K562 (cell line): ENCODE measurements at regions not wholly inside any gene's neighbourhood (a gene's known extent, or its start where the extent isn't known, plus 50 kb on each side); places are given as distances from the start of the nearest gene placed in this dataset.

Experiments used
- ATAC-seq: fragments of 200-7000 bp; cut with Tn5 transposase; 3 replicates; pipeline ENCODE4 v1.9.1; 2020; ENCODE audit warnings: moderate library complexity
- BruUV-seq: library from RNA; stranded (reverse); fragments of 400-500 nt; replicated peaks from 2 replicates; lab custom pipeline; 2021; lab: Mats Ljungman, UMichigan
- CTCF ChIA-PET: fragments of 300-600 bp; formaldehyde crosslinking; extraction: SDS; loops from one replicate; lab custom pipeline; 2021; ENCODE audit warnings: low intra/inter-chr PET ratio; lab: Yijun Ruan, JAX
- POLR2A ChIA-PET: fragments of 300-600, 350-650 bp; sonication (Branson Sonifier 250); formaldehyde crosslinking; extraction: SDS; loops from one replicate; lab custom pipeline; 2021; ENCODE audit warnings: antibody characterized with exemption, inconsistent platforms; lab: Yijun Ruan, JAX
- DNase-seq, 4 experiments: peaks; one replicate each; pipeline versions ENCODE4 v3.0.0 to v3.0.0-alpha.2; 2011 to 2018; ENCODE audit warnings: low spot score in 3 of 4, mixed read lengths in 3 of 4; ENCODE audit errors: extremely low read depth in 1 of 4
- FAIRE-seq: peaks from 2 replicates; lab custom pipeline; 2011; peaks lifted over from hg19 to GRCh38; lab: Jason Lieb, UNC
- H2AFZ ChIP-seq: 2 replicates; pipeline ENCODE4 v1.6.0; 2011; ENCODE audit warnings: low read depth, low read length, control low read depth, inconsistent platforms
- H3K27ac ChIP-seq: fragments of 200-600 bp; 3 replicates; pipeline ENCODE4 v1.8.0; 2011; ENCODE audit warnings: low read depth, mild to moderate bottlenecking, control low read depth, inconsistent platforms, low read length, moderate library complexity, mixed read lengths; ENCODE audit errors: extremely low read depth
- H3K27me3 ChIP-seq, 2 experiments: fragments of 300-600 bp in 1 of 2; 2 replicates in 1 of 2; 3 replicates in 1 of 2; pipeline versions ENCODE4 v1.6.0 to v1.8.0; 2011; ENCODE audit warnings: inconsistent platforms in 2 of 2, low read length in 2 of 2, mild to moderate bottlenecking in 1 of 2, mixed read lengths in 1 of 2, moderate library complexity in 1 of 2; ENCODE audit not compliant: control insufficient read depth in 2 of 2, insufficient read depth in 2 of 2
- H3K36me3 ChIP-seq: fragments of 300-600 bp; 3 replicates; pipeline ENCODE4 v1.8.0; 2011; ENCODE audit warnings: mild to moderate bottlenecking, low read length, inconsistent platforms; ENCODE audit not compliant: control insufficient read depth, insufficient read depth
- H3K4me1 ChIP-seq, 2 experiments: fragments of 200-600 bp in 1 of 2; replicated peaks in 1 of 2; 2 replicates in 1 of 2; 3 replicates in 1 of 2; pipeline versions ENCODE4 v1.5.1 to v1.8.0; 2011; ENCODE audit warnings: inconsistent platforms in 2 of 2, low read length in 2 of 2, mild to moderate bottlenecking in 1 of 2, mixed read lengths in 1 of 2, moderate library complexity in 1 of 2; ENCODE audit not compliant: control insufficient read depth in 2 of 2, insufficient read depth in 2 of 2
- H3K4me2 ChIP-seq: 2 replicates; pipeline ENCODE4 v1.6.1; 2011; ENCODE audit warnings: low read length, control low read depth, inconsistent platforms, mixed read lengths; ENCODE audit not compliant: insufficient read depth
- H3K4me3 ChIP-seq: fragments of 200-600 bp; sonication (generic), shearing (Covaris generic); 2 replicates; pipeline ENCODE4 v1.5.1; 2016; ENCODE audit warnings: control low read depth, inconsistent platforms
- H3K79me2 ChIP-seq: fragments of 200-600 bp; 3 replicates; pipeline ENCODE4 v1.8.0; 2011; ENCODE audit warnings: low read length, inconsistent platforms; ENCODE audit not compliant: control insufficient read depth, insufficient read depth
- H3K9ac ChIP-seq, 2 experiments: 2 replicates each; pipeline versions ENCODE4 v1.6.0 to v1.6.1; 2011; ENCODE audit warnings: low read depth in 2 of 2, low read length in 2 of 2, control low read depth in 1 of 2, inconsistent platforms in 1 of 2, mild to moderate bottlenecking in 1 of 2, mixed read lengths in 1 of 2; ENCODE audit not compliant: insufficient read depth in 1 of 2
- H3K9me1 ChIP-seq: one replicate; pipeline ENCODE4 v1.6.0; 2011; ENCODE audit warnings: inconsistent platforms, mild to moderate bottlenecking, low read length, moderate library complexity; ENCODE audit not compliant: control insufficient read depth, insufficient read depth
- H3K9me3 ChIP-seq: replicated peaks from 2 replicates; pipeline ENCODE4 v1.5.1; 2011; ENCODE audit warnings: low read depth, low read length, inconsistent platforms; ENCODE audit not compliant: control insufficient read depth, insufficient read depth
- H4K20me1 ChIP-seq: replicated peaks from 2 replicates; pipeline ENCODE4 v1.6.1; 2011; ENCODE audit warnings: low read length, inconsistent platforms, mixed read lengths; ENCODE audit not compliant: control insufficient read depth, insufficient read depth
- DNMT1 ChIP-seq: fragments of 450-650 bp; IDR thresholded peaks from 2 replicates; pipeline ENCODE4 v1.6.1; 2016; ENCODE audit warnings: antibody characterized with exemption, mild to moderate bottlenecking
- ELF4 ChIP-seq: fragments of 450-650 bp; formaldehyde crosslinking; IDR thresholded peaks from 2 replicates; pipeline ENCODE4 v1.4.0; 2022; ENCODE audit warnings: missing genetic modification characterization
- HMGN3 ChIP-seq: IDR thresholded peaks from 2 replicates; pipeline ENCODE4 v1.6.1; 2011; ENCODE audit warnings: borderline replicate concordance, low read depth, mild to moderate bottlenecking, mixed read lengths, low read length; ENCODE audit not compliant: insufficient read length; ENCODE audit errors: extremely low read depth
- MIER1 ChIP-seq: fragments of 450-650 bp; IDR thresholded peaks from 2 replicates; pipeline ENCODE4 v1.6.1; 2016; ENCODE audit warnings: antibody characterized with exemption, mild to moderate bottlenecking, low read depth
- TFAP4 ChIP-seq: sonication (generic); formaldehyde crosslinking; IDR thresholded peaks from 2 replicates; pipeline ENCODE4 v1.8.0; 2022; ENCODE audit warnings: missing genetic modification reagents, mild to moderate bottlenecking, moderate library complexity, borderline replicate concordance
- ZBTB26 ChIP-seq: fragments of 450-650 bp; formaldehyde crosslinking; IDR thresholded peaks from 2 replicates; pipeline ENCODE4 v1.4.0; 2022; ENCODE audit warnings: missing genetic modification characterization
- ZBTB8A ChIP-seq: fragments of 450-650 bp; IDR thresholded peaks from 2 replicates; pipeline ENCODE4 v1.6.1; 2018; ENCODE audit warnings: mild to moderate bottlenecking, moderate library complexity; ENCODE audit not compliant: partially characterized antibody
- ZNF551 ChIP-seq: fragments of 250-450 bp; sonication (Bioruptor Pico); IDR thresholded peaks from 2 replicates; pipeline ENCODE4 v1.5.0; 2021; ENCODE audit warnings: mild to moderate bottlenecking, moderate library complexity
- ZNF583 ChIP-seq: fragments of 250-450 bp; sonication (Bioruptor Pico); IDR thresholded peaks from 2 replicates; pipeline ENCODE4 v1.4.0; 2020
- WGBS: fragments of 100-300 bp; shearing (Covaris generic); methylation state at CpG from one replicate; pipeline ENCODE4 v1.1.6; 2016; ENCODE audit warnings: low coverage, mixed read lengths; ENCODE audit not compliant: insufficient coverage; ENCODE audit errors: missing lambda C conversion rate; 5-methylcytosine and 5-hydroxymethylcytosine counted together
- in situ Hi-C: fragments of 300-500 bp; cut with MboI; formaldehyde crosslinking; loops from 4 replicates; pipeline ENCODE4 v1.15.0; 2018; ENCODE audit warnings: inconsistent platforms, mixed read lengths
- intact Hi-C: fragments of 100-400 bp; cut with micrococcal nuclease; formaldehyde crosslinking; loops from 2 replicates; pipeline ENCODE4 v1.14.2; 2022
- TF ChIP-seq, protein P1 (sequence below): sonication (generic); formaldehyde crosslinking; IDR thresholded peaks from 2 replicates; pipeline ENCODE4 v1.8.1; 2023; ENCODE audit warnings: mild to moderate bottlenecking, missing genetic modification reagents

DNA sequence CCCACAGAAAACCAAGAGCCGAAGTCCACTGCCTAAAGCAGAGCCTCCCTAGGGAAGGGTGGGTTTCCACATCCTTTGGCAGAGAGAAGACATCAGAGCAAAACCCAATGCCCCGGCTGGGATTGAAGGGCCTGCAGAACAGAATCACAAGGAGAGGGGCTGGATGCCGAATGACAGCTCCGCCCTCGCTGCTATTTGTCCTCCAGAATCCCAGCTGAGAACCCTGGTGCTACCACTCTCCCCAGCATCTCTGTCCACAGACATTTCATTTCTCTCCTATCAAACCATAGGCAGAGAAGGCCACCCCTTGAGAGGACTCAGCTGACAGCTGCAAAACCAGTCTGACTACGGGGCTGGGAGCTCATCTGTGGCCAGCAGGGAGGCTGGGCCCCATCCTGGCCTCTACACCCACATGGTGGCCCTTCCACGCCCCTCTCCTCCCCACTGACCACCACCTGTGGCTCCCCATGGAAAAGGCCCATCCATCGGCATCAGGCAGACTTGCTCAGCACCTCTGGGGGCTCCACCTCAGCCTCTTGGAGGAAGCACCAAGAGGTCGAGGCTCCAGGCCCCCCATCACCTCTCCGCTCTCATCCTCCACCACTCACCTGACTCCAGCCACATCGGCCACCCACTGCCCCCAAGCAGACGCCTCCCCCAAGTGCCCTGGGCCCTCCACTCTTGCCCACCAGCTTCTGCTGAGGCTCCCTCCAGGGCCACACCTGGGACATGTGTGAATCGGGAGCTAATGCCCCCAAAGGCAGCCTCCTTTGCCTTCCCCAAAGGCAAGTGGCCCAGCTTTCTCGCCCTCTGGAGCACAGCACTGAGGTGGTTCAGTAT, 288.5 kb downstream of the C16orf95 start:
- Histone ChIP-seq H3K4me3 (no peak overlapping the region), H3K4me1 (no peaks in the 10 kb centered on the region), H3K36me3 (no peaks in the 10 kb centered on the region), H3K9me3 (no peaks in the 10 kb centered on the region), H3K27ac (no peak overlapping the region), H3K9ac (no peak overlapping the region), H3K9me1 (no peaks in the 10 kb centered on the region), H2AFZ (no peak overlapping the region), H3K79me2 (no peaks in the 10 kb centered on the region), H4K20me1 (no peaks in the 10 kb centered on the region; the same call in none of the 2 replicates), H3K4me2 (no peak overlapping the region), H3K27me3 (peaks cover 32 to 49% of the 10 kb centered on the region in 2 experiments; a peak in 4 of 5 replicates)
- BruUV-seq, result no TSS peak
- ChIA-PET CTCF (no interaction called here), POLR2A (interaction anchor here (0.6 to 1.8 kb wide), 3 partner anchors 13 to 23 kb away, joined by 3 to 8 read pairs (median 5); no protein-coding TSS in a partner anchor)
- under 1% methylated on average over 14 of the region's 14 CpGs for WGBS
- DNase-seq (no peak), ATAC-seq (no peak), FAIRE-seq (no peak)
- in situ Hi-C loops (no loop called here), intact Hi-C loops (no loop called here)
- TF ChIP-seq DNMT1 (no peak), ZBTB8A (no peak), ZNF551 (CRISPR knock-in tag) (no peak), MIER1 (no peak)

DNA sequence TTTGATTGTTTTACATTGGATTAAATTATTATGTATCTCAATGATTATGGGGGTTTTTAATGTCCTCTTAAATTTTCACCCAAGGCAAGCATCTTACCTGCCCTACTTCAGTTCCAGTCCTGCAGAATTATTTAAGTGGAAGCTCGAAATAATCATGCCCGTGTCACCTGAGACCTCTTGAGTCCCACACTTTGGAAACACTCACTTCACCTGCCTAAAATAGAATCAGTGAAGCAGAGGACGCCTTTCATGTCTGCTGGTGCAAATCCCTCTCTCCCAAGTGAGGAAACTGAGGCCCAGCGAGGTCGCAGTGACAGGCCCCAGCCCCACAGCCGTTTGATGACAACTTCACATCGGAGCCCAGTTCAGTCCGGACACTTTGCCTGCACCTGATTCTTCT, 284.6 kb downstream of the C16orf95 start:
- BruUV-seq, result no TSS peak
- no peaks in the 10 kb centered on the region; the same call in none of the 2 replicates for H4K20me1 ChIP-seq
- no peak for TF ChIP-seq ZBTB26 (CRISPR knock-in tag)
- TF ChIP-seq, protein P1, sequence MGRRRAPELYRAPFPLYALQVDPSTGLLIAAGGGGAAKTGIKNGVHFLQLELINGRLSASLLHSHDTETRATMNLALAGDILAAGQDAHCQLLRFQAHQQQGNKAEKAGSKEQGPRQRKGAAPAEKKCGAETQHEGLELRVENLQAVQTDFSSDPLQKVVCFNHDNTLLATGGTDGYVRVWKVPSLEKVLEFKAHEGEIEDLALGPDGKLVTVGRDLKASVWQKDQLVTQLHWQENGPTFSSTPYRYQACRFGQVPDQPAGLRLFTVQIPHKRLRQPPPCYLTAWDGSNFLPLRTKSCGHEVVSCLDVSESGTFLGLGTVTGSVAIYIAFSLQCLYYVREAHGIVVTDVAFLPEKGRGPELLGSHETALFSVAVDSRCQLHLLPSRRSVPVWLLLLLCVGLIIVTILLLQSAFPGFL (CRISPR knock-in tag), result no peak
- no peak for TF ChIP-seq HMGN3
- TF ChIP-seq TFAP4, result no peak
- TF ChIP-seq ZNF583, result no peak
- no peak for TF ChIP-seq ELF4 (CRISPR knock-in tag)

More for the DNA sequence above, 284.6 kb downstream of the C16orf95 start:
- no peak overlapping the region for H3K27ac ChIP-seq
- H3K36me3 ChIP-seq, result no peaks in the 10 kb centered on the region
- ATAC-seq (no peak), DNase-seq (no peak), FAIRE-seq (no peak)
- ChIA-PET POLR2A (interaction anchor here (0.7 kb wide), 1 partner anchor 436 kb away, joined by 3 read pairs; no protein-coding TSS in a partner anchor), CTCF (no interaction called here)
- no peak overlapping the region for H3K4me3 ChIP-seq
- intact Hi-C loops, result no loop called here
- H3K9ac ChIP-seq, result no peak overlapping the region
- no peak overlapping the region for H2AFZ ChIP-seq
- H3K4me1 ChIP-seq, result no peaks in the 10 kb centered on the region
- H3K9me3 ChIP-seq, result no peaks in the 10 kb centered on the region
- H3K79me2 ChIP-seq, result no peaks in the 10 kb centered on the region
- peaks cover 26 to 49% of the 10 kb centered on the region in 2 experiments; a peak in 4 of 5 replicates for H3K27me3 ChIP-seq
- in situ Hi-C loops, result no loop called here
- H3K4me2 ChIP-seq, result no peak overlapping the region
- 5% methylated on average over 8 of the region's 8 CpGs for WGBS
- H3K9me1 ChIP-seq, result no peaks in the 10 kb centered on the region
